ENCODE measurements at regions not wholly inside any gene's neighbourhood (a gene's known extent, or its start where the extent isn't known, plus 50 kb on each side); places are given as distances from the start of the nearest gene placed in this dataset.

GRCh38 chr11:80900265-80900664 is 1459.4 kb upstream of the TENM4 start:
- WGBS (ENCODE audit: insufficient coverage), result 54% methylated on average over 2 of the region's 2 CpGs
- no peak for DNase-seq
- H3K4me1 ChIP-seq (ENCODE audit: control insufficient read depth in 1 of 2, extremely low read depth in 1 of 2, insufficient read depth in 2 of 2, low read length in 2 of 2), result no peaks in the 10 kb centered on the region
- Mint-ChIP-seq H3K4me3 (no peak overlapping the region), H3K27ac (no peak overlapping the region), H3K9me3 (peaks cover 10 to 22% (median 22%) of the 10 kb centered on the region in 3 donors), H3K4me1 (no peaks in the 10 kb centered on the region), H3K27me3 (no peaks in the 10 kb centered on the region), H3K36me3 (no peaks in the 10 kb centered on the region)
- no peak overlapping the region for H3K4me3 ChIP-seq (ENCODE audit: control insufficient read depth in 1 of 2, extremely low read depth in 1 of 2, low read length in 1 of 2)
- no peaks in the 10 kb centered on the region for H3K27me3 ChIP-seq (replicated peaks in 1 of 2; ENCODE audit: control insufficient read depth in 2 of 2, extremely low read depth in 1 of 2, insufficient read depth in 2 of 2, low read length in 1 of 2)
- ChIA-PET CTCF (no interaction called here), POLR2A (no interaction called here)
- H3K27ac ChIP-seq (ENCODE audit: low read length), result no peak overlapping the region
- no peak for ATAC-seq (replicated peaks in 1 of 4)
- no peaks in the 10 kb centered on the region for H3K36me3 ChIP-seq (ENCODE audit: control insufficient read depth in 2 of 2, extremely low read depth in 1 of 2, insufficient read depth in 1 of 2, low read length in 1 of 2)
- H3K9me3 ChIP-seq, result no peaks in the 10 kb centered on the region

- Mint-ChIP-seq H3K4me1 (no peaks in the 10 kb centered on the region), H3K9me3 (peaks cover 10 to 22% (median 22%) of the 10 kb centered on the region in 3 donors), H3K36me3 (no peaks in the 10 kb centered on the region), H3K27ac (no peak overlapping the region), H3K27me3 (no peaks in the 10 kb centered on the region), H3K4me3 (no peak overlapping the region)
- DNase-seq, result no peak
- no CpG with 5 or more reads among the region's 1 CpG for WGBS (ENCODE audit: insufficient coverage)
- Histone ChIP-seq H3K9me3 (no peaks in the 10 kb centered on the region), H3K36me3 (ENCODE audit: control insufficient read depth in 2 of 2, extremely low read depth in 1 of 2, insufficient read depth in 1 of 2, low read length in 1 of 2) (no peaks in the 10 kb centered on the region), H3K27ac (ENCODE audit: low read length) (no peak overlapping the region), H3K4me1 (ENCODE audit: control insufficient read depth in 1 of 2, extremely low read depth in 1 of 2, insufficient read depth in 2 of 2, low read length in 2 of 2) (no peaks in the 10 kb centered on the region), H3K27me3 (replicated peaks in 1 of 2; ENCODE audit: control insufficient read depth in 2 of 2, extremely low read depth in 1 of 2, insufficient read depth in 2 of 2, low read length in 1 of 2) (no peaks in the 10 kb centered on the region), H3K4me3 (ENCODE audit: control insufficient read depth in 1 of 2, extremely low read depth in 1 of 2, low read length in 1 of 2) (no peak overlapping the region)
- ATAC-seq (replicated peaks in 1 of 4), result no peak
- ChIA-PET CTCF (no interaction called here), POLR2A (no interaction called here)
These were observed 1458.6 kb upstream of the TENM4 start for GRCh38 chr11:80899381-80899780.

GRCh38 chr11:80898910-80899309 is 1458.1 kb upstream of the TENM4 start:
- Histone ChIP-seq H3K9me3 (no peaks in the 10 kb centered on the region), H3K27ac (ENCODE audit: low read length) (no peak overlapping the region), H3K27me3 (replicated peaks in 1 of 2; ENCODE audit: control insufficient read depth in 2 of 2, extremely low read depth in 1 of 2, insufficient read depth in 2 of 2, low read length in 1 of 2) (no peaks in the 10 kb centered on the region), H3K4me1 (ENCODE audit: control insufficient read depth in 1 of 2, extremely low read depth in 1 of 2, insufficient read depth in 2 of 2, low read length in 2 of 2) (no peaks in the 10 kb centered on the region), H3K36me3 (ENCODE audit: control insufficient read depth in 2 of 2, extremely low read depth in 1 of 2, insufficient read depth in 1 of 2, low read length in 1 of 2) (no peaks in the 10 kb centered on the region), H3K4me3 (ENCODE audit: control insufficient read depth in 1 of 2, extremely low read depth in 1 of 2, low read length in 1 of 2) (no peak overlapping the region)
- no peaks in the 10 kb centered on the region for H3K36me3 Mint-ChIP-seq
- DNase-seq (no peak), ATAC-seq (replicated peaks in 1 of 4) (no peak)
- no peaks in the 10 kb centered on the region for H3K27me3 Mint-ChIP-seq
- no CpG with 5 or more reads among the region's 4 CpGs for WGBS (ENCODE audit: insufficient coverage)
- CTCF ChIA-PET, result no interaction called here
- H3K4me1 Mint-ChIP-seq, result no peaks in the 10 kb centered on the region
- H3K4me3 Mint-ChIP-seq, result no peak overlapping the region
- POLR2A ChIA-PET, result no interaction called here
- H3K27ac Mint-ChIP-seq, result no peak overlapping the region
- peaks cover 10 to 20% (median 19%) of the 10 kb centered on the region in 3 donors for H3K9me3 Mint-ChIP-seq

GRCh38 chr11:80886684-80887083 is 1445.9 kb upstream of the TENM4 start:
- Histone ChIP-seq H3K4me1 (ENCODE audit: control insufficient read depth in 1 of 2, extremely low read depth in 1 of 2, insufficient read depth in 2 of 2, low read length in 2 of 2) (no peaks in the 10 kb centered on the region), H3K4me3 (ENCODE audit: control insufficient read depth in 1 of 2, extremely low read depth in 1 of 2, low read length in 1 of 2) (no peak overlapping the region), H3K36me3 (ENCODE audit: control insufficient read depth in 2 of 2, extremely low read depth in 1 of 2, insufficient read depth in 1 of 2, low read length in 1 of 2) (no peaks in the 10 kb centered on the region), H3K9me3 (no peaks in the 10 kb centered on the region), H3K27ac (ENCODE audit: low read length) (no peak overlapping the region), H3K27me3 (replicated peaks in 1 of 2; ENCODE audit: control insufficient read depth in 2 of 2, extremely low read depth in 1 of 2, insufficient read depth in 2 of 2, low read length in 1 of 2) (no peaks in the 10 kb centered on the region)
- Mint-ChIP-seq H3K4me1 (no peaks in the 10 kb centered on the region), H3K27me3 (no peaks in the 10 kb centered on the region), H3K9me3 (peaks cover 7 to 23% (median 17%) of the 10 kb centered on the region in 3 donors), H3K27ac (no peak overlapping the region), H3K4me3 (no peak overlapping the region), H3K36me3 (no peaks in the 10 kb centered on the region)
- ATAC-seq (replicated peaks in 1 of 4) (no peak), DNase-seq (no peak)
- CTCF ChIA-PET, result no interaction called here
- POLR2A ChIA-PET, result no interaction called here

DNA sequence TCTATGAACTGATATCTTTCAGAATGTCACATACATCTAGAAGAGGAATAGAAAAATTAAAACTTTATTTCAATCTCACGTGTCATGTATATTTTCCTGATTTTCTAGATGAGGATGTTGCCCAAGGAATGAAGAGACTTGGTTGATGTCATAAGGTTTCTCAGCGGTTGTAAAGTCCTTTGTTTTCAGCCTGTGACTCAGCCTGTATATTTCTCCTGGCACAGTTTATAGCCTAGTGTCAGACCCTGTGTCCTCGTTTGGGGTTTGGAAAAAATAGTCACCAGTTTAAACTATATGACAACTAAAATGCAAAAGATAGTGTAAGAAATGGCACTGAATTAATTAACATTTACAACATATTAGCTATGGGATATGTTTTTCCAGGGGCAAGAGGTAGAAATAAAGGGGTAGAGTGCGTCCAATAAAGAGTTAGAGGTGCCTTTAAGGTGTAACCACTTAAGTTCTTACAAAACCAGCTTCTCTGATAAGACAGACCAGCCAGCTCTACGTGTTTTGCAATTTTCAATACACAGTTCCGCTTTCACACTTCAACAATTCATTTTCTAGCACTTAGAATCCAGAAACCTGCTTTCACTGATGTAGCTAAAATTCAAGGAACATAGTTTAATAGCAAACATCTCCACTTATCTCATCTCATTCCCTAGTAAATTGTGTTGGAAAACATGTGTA is 1432.6 kb upstream of the TENM4 start:
- Histone ChIP-seq H3K36me3 (ENCODE audit: control insufficient read depth in 2 of 2, extremely low read depth in 1 of 2, insufficient read depth in 1 of 2, low read length in 1 of 2) (no peaks in the 10 kb centered on the region), H3K27me3 (replicated peaks in 1 of 2; ENCODE audit: control insufficient read depth in 2 of 2, extremely low read depth in 1 of 2, insufficient read depth in 2 of 2, low read length in 1 of 2) (no peaks in the 10 kb centered on the region), H3K27ac (ENCODE audit: low read length) (no peak overlapping the region), H3K4me3 (ENCODE audit: control insufficient read depth in 1 of 2, extremely low read depth in 1 of 2, low read length in 1 of 2) (no peak overlapping the region), H3K9me3 (no peaks in the 10 kb centered on the region), H3K4me1 (ENCODE audit: control insufficient read depth in 1 of 2, extremely low read depth in 1 of 2, insufficient read depth in 2 of 2, low read length in 2 of 2) (no peaks in the 10 kb centered on the region)
- WGBS (ENCODE audit: insufficient coverage), result 83% methylated on average over 1 of the region's 6 CpGs
- ChIA-PET CTCF (no interaction called here), POLR2A (no interaction called here)
- H3K36me3 Mint-ChIP-seq, result no peaks in the 10 kb centered on the region
- H3K9me3 Mint-ChIP-seq, result peaks cover 10 to 25% (median 12%) of the 10 kb centered on the region in 3 donors
- no peaks in the 10 kb centered on the region for H3K27me3 Mint-ChIP-seq
- no peak overlapping the region for H3K4me3 Mint-ChIP-seq
- ATAC-seq (replicated peaks in 1 of 4) (no peak), DNase-seq (no peak)
- no peaks in the 10 kb centered on the region for H3K4me1 Mint-ChIP-seq
- H3K27ac Mint-ChIP-seq, result no peak overlapping the region

DNA sequence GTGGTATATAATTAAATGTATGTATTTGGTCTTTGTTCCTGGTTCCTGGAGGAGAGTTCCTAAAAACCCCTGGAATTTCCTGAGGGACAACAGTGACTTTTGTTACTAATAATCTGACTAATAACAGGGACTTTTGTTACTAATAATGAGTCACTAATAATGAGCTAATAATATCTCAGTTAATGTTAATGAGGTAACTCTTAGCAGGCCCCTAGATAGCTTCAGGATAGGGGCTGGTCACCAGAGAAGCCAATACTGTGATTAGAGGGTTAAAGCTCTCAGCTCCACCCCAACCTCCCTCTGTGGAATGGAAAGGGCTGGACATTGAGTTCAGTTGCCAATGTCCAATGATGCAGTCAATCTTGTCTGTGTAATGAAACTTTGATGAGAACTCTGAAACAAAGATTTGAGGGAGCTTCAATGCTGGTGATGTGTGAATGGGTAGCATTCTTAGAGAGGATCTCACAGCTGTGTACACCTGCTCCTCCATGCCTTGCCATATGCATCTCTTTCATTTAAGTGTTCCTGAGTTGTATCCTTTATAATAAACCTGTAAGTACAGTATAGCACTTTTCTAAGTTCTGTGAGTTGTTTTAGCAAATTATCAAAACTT is 1431.4 kb upstream of the TENM4 start:
- no peak for DNase-seq
- Mint-ChIP-seq H3K36me3 (no peaks in the 10 kb centered on the region), H3K9me3 (peaks cover 10 to 25% (median 12%) of the 10 kb centered on the region in 3 donors), H3K27me3 (no peaks in the 10 kb centered on the region), H3K4me3 (no peak overlapping the region), H3K4me1 (no peaks in the 10 kb centered on the region), H3K27ac (no peak overlapping the region)
- Histone ChIP-seq H3K27me3 (replicated peaks in 1 of 2; ENCODE audit: control insufficient read depth in 2 of 2, extremely low read depth in 1 of 2, insufficient read depth in 2 of 2, low read length in 1 of 2) (no peaks in the 10 kb centered on the region), H3K27ac (ENCODE audit: low read length) (no peak overlapping the region), H3K4me1 (ENCODE audit: control insufficient read depth in 1 of 2, extremely low read depth in 1 of 2, insufficient read depth in 2 of 2, low read length in 2 of 2) (no peaks in the 10 kb centered on the region), H3K4me3 (ENCODE audit: control insufficient read depth in 1 of 2, extremely low read depth in 1 of 2, low read length in 1 of 2) (no peak overlapping the region), H3K9me3 (no peaks in the 10 kb centered on the region), H3K36me3 (ENCODE audit: control insufficient read depth in 2 of 2, extremely low read depth in 1 of 2, insufficient read depth in 1 of 2, low read length in 1 of 2) (no peaks in the 10 kb centered on the region)
- ChIA-PET CTCF (no interaction called here), POLR2A (no interaction called here)
- no peak for ATAC-seq (replicated peaks in 1 of 4)

- Mint-ChIP-seq H3K36me3 (no peaks in the 10 kb centered on the region), H3K27me3 (no peaks in the 10 kb centered on the region)
These were observed 1428.0 kb upstream of the TENM4 start for GRCh38 chr11:80868831-80869230.

More at GRCh38 chr11:80868831-80869230, 1428.0 kb upstream of the TENM4 start:
- no peak overlapping the region for H3K27ac ChIP-seq (ENCODE audit: low read length)
- Mint-ChIP-seq H3K4me1 (no peaks in the 10 kb centered on the region), H3K27ac (no peak overlapping the region), H3K4me3 (no peak overlapping the region), H3K9me3 (peaks cover 11 to 31% (median 20%) of the 10 kb centered on the region in 3 donors)
- no peaks in the 10 kb centered on the region for H3K4me1 ChIP-seq (ENCODE audit: control insufficient read depth in 1 of 2, extremely low read depth in 1 of 2, insufficient read depth in 2 of 2, low read length in 2 of 2)
- H3K27me3 ChIP-seq (replicated peaks in 1 of 2; ENCODE audit: control insufficient read depth in 2 of 2, extremely low read depth in 1 of 2, insufficient read depth in 2 of 2, low read length in 1 of 2), result no peaks in the 10 kb centered on the region
- ATAC-seq (replicated peaks in 1 of 4) (no peak), DNase-seq (no peak)
- no CpG with 5 or more reads among the region's 1 CpG for WGBS (ENCODE audit: insufficient coverage)
- H3K36me3 ChIP-seq (ENCODE audit: control insufficient read depth in 2 of 2, extremely low read depth in 1 of 2, insufficient read depth in 1 of 2, low read length in 1 of 2), result no peaks in the 10 kb centered on the region
- H3K9me3 ChIP-seq, result no peaks in the 10 kb centered on the region
- POLR2A ChIA-PET, result no interaction called here
- CTCF ChIA-PET, result no interaction called here
- no peak overlapping the region for H3K4me3 ChIP-seq (ENCODE audit: control insufficient read depth in 1 of 2, extremely low read depth in 1 of 2, low read length in 1 of 2)
